Chondrocyte (in vitro differentiated cells): ENCODE measurements at regions not wholly inside any gene's neighbourhood (a gene's known extent, or its start where the extent isn't known, plus 50 kb on each side); places are given as distances from the start of the nearest gene placed in this dataset.

ENCODE experiments used
- DNase-seq: peaks from one replicate; pipeline ENCODE4 v3.0.0; 2021; ENCODE audit warnings: mixed read lengths, low spot score
- H3K27ac Mint-ChIP-seq: one replicate; pipeline ENCODE4 v1.8.0; 2021; ENCODE audit warnings: mild to moderate bottlenecking, moderate library complexity, mixed read lengths; ENCODE audit not compliant: unreplicated experiment
- H3K27me3 Mint-ChIP-seq: 2 replicates; pipeline ENCODE4 v1.8.0; 2021; ENCODE audit warnings: low read depth, mixed read lengths
- H3K36me3 Mint-ChIP-seq: 2 replicates; pipeline ENCODE4 v1.8.0; 2021; ENCODE audit warnings: low read depth, mixed read lengths
- H3K4me1 Mint-ChIP-seq: 2 replicates; pipeline ENCODE4 v1.8.0; 2021; ENCODE audit warnings: low read depth, mild to moderate bottlenecking, mixed read lengths
- H3K4me3 Mint-ChIP-seq: one replicate; pipeline ENCODE4 v1.8.0; 2021; ENCODE audit warnings: mild to moderate bottlenecking, moderate library complexity, mixed read lengths; ENCODE audit not compliant: unreplicated experiment
- H3K9me3 Mint-ChIP-seq: 2 replicates; pipeline ENCODE4 v1.8.0; 2021; ENCODE audit warnings: low read depth, mixed read lengths
- CTCF ChIP-seq: fragments of 200-600 bp; sonication (generic); IDR thresholded peaks from 2 replicates; pipeline ENCODE4 v1.5.0; 2021; ENCODE audit warnings: antibody characterized with exemption, mild to moderate bottlenecking, moderate library complexity

- no peak for TF ChIP-seq CTCF
- Mint-ChIP-seq H3K27ac (peak overlapping the region; percentile 96), H3K9me3 (peaks cover 4% of the 10 kb centered on the region), H3K36me3 (no peaks in the 10 kb centered on the region), H3K4me1 (peaks cover 52% of the 10 kb centered on the region), H3K4me3 (no peak overlapping the region), H3K27me3 (no peaks in the 10 kb centered on the region)
- no peak for DNase-seq
Observed at GRCh38 chr6:139943391-139943790, 568.9 kb upstream of the CITED2 start.

GRCh38 chr6:139942331-139942730 is 567.9 kb upstream of the CITED2 start:
- Mint-ChIP-seq H3K27ac (peak overlapping the region; percentile 96), H3K27me3 (no peaks in the 10 kb centered on the region), H3K4me3 (no peak overlapping the region), H3K9me3 (peaks cover 4% of the 10 kb centered on the region), H3K36me3 (no peaks in the 10 kb centered on the region), H3K4me1 (peaks cover 52% of the 10 kb centered on the region)
- no peak for TF ChIP-seq CTCF
- no peak for DNase-seq

- no peak overlapping the region for H3K4me3 Mint-ChIP-seq
- no peak for TF ChIP-seq CTCF
- no peak for DNase-seq
- H3K4me1 Mint-ChIP-seq = peaks cover 52% of the 10 kb centered on the region
- no peaks in the 10 kb centered on the region for H3K36me3 Mint-ChIP-seq
- H3K27ac Mint-ChIP-seq = peak overlapping the region; percentile 96
- no peaks in the 10 kb centered on the region for H3K27me3 Mint-ChIP-seq
- peaks cover 4% of the 10 kb centered on the region for H3K9me3 Mint-ChIP-seq
Observed at GRCh38 chr6:139941826-139942225, 567.4 kb upstream of the CITED2 start.

- peak overlapping the region; percentile 96 for H3K27ac Mint-ChIP-seq
- H3K4me1 Mint-ChIP-seq = peaks cover 52% of the 10 kb centered on the region
- no peak for DNase-seq
- no peak for TF ChIP-seq CTCF
- H3K27me3 Mint-ChIP-seq = no peaks in the 10 kb centered on the region
- H3K36me3 Mint-ChIP-seq = no peaks in the 10 kb centered on the region
- H3K9me3 Mint-ChIP-seq = no peaks in the 10 kb centered on the region
- H3K4me3 Mint-ChIP-seq = no peak overlapping the region
Observed at GRCh38 chr6:139940741-139941729, 566.6 kb upstream of the CITED2 start.

- Mint-ChIP-seq H3K4me1 (peaks cover 46% of the 10 kb centered on the region), H3K4me3 (no peak overlapping the region), H3K9me3 (no peaks in the 10 kb centered on the region), H3K36me3 (no peaks in the 10 kb centered on the region), H3K27me3 (no peaks in the 10 kb centered on the region), H3K27ac (peak overlapping the region; percentile 59)
- DNase-seq = no peak
- no peak for TF ChIP-seq CTCF
Observed at GRCh38 chr6:139939189-139939979, 564.9 kb upstream of the CITED2 start.
